HCT116 (cell line): ENCODE measurements at regions not wholly inside any gene's neighbourhood (a gene's known extent, or its start where the extent isn't known, plus 50 kb on each side); places are given as distances from the start of the nearest gene placed in this dataset.

Experiments
- ATAC-seq: fragments of 200-7000 bp; cut with Tn5 transposase; 2 replicates; pipeline ENCODE4 v1.9.1; 2020; ENCODE audit warnings: mild to moderate bottlenecking, moderate library complexity
- BruUV-seq: library from RNA; stranded (reverse); fragments of 400-500 nt; replicated peaks from 2 replicates; lab custom pipeline; 2021; lab: Mats Ljungman, UMichigan
- CTCF ChIA-PET: fragments of 300-600 bp; sonication (Branson Sonifier 250); formaldehyde crosslinking; loops from one replicate; lab custom pipeline; 2021; ENCODE audit warnings: antibody characterized with exemption; lab: Charles Lee
- POLR2A ChIA-PET: fragments of 300-600, 350-600 bp; sonication (Branson Sonifier 250); formaldehyde crosslinking; loops from one replicate; lab custom pipeline; 2021; ENCODE audit warnings: antibody characterized with exemption; lab: Charles Lee
- RAD21 ChIA-PET, 2 experiments: fragments of 300-600 bp; sonication (Branson Sonifier 250); formaldehyde crosslinking; loops; one replicate each; lab custom pipeline; 2023; ENCODE audit warnings: low total read pairs in 2 of 2; ENCODE audit not compliant: uncharacterized antibody in 2 of 2, unreplicated experiment in 2 of 2, low non-redundant PET in 1 of 2; lab: Charles Lee
- DNase-seq: peaks from one replicate; pipeline ENCODE4 v3.0.0-alpha.2; 2010; ENCODE audit warnings: low read depth, low spot score
- H2AFZ ChIP-seq: fragments of 200-600 bp; shearing (Covaris generic), sonication (generic); 2 replicates; pipeline ENCODE4 v1.6.1; 2017; ENCODE audit warnings: low read depth, mixed run types, mixed read lengths, antibody characterized with exemption, low read length; ENCODE audit not compliant: poor library complexity, severe bottlenecking
- H3K27ac ChIP-seq: 2 replicates; pipeline ENCODE4 v1.5.1; 2012; ENCODE audit warnings: low read depth, low read length
- H3K27me3 ChIP-seq: fragments of 200-600 bp; sonication (generic); 2 replicates; pipeline ENCODE4 v1.6.1; 2016; ENCODE audit warnings: mixed run types, low read length, mixed read lengths; ENCODE audit not compliant: insufficient read depth
- H3K36me3 ChIP-seq, 2 experiments: fragments of 200-500 bp in 1 of 2; fragments of 200-600 bp in 1 of 2; sonication (Bioruptor generic) in 1 of 2; sonication (generic) in 1 of 2; 2 replicates each; pipeline versions ENCODE4 v1.5.1 to v1.6.1; 2014 to 2016; ENCODE audit warnings: low read length in 2 of 2, inconsistent platforms in 1 of 2, mixed read lengths in 1 of 2, mixed run types in 1 of 2; ENCODE audit not compliant: insufficient read depth in 2 of 2, control insufficient read depth in 1 of 2
- H3K4me1 ChIP-seq, 2 experiments: fragments of 200-600 bp in 1 of 2; sonication (generic) in 1 of 2; 2 replicates each; pipeline versions ENCODE4 v1.5.1 to v1.6.1; 2012 to 2017; ENCODE audit warnings: low read length in 2 of 2, inconsistent platforms in 1 of 2, mild to moderate bottlenecking in 1 of 2, mixed read lengths in 1 of 2, mixed run types in 1 of 2, moderate library complexity in 1 of 2; ENCODE audit not compliant: insufficient read depth in 2 of 2, control insufficient read depth in 1 of 2
- H3K4me2 ChIP-seq: fragments of 200-600 bp; sonication (generic); 2 replicates; pipeline ENCODE4 v1.6.1; 2017; ENCODE audit warnings: mixed run types, low read length, mixed read lengths
- H3K4me3 ChIP-seq, 2 experiments: fragments of 200-600 bp in 1 of 2; sonication (generic) in 1 of 2; replicated peaks in 1 of 2; 2 replicates each; pipeline ENCODE4 v1.5.1; 2011 to 2016; ENCODE audit warnings: low read length in 2 of 2, control low read depth in 1 of 2, low read depth in 1 of 2, mild to moderate bottlenecking in 1 of 2, mixed read lengths in 1 of 2, mixed run types in 1 of 2
- H3K79me2 ChIP-seq: fragments of 200-600 bp; sonication (generic); 2 replicates; pipeline ENCODE4 v1.6.1; 2017; ENCODE audit warnings: mild to moderate bottlenecking, mixed run types, low read length, moderate library complexity, mixed read lengths; ENCODE audit not compliant: insufficient read depth
- H3K9ac ChIP-seq: fragments of 200-600 bp; sonication (generic); 2 replicates; pipeline ENCODE4 v1.6.1; 2016; ENCODE audit warnings: low read length, mixed read lengths
- H3K9me2 ChIP-seq: fragments of 200-600 bp; sonication (generic), shearing (Covaris generic); 2 replicates; pipeline ENCODE4 v1.6.1; 2017; ENCODE audit warnings: mixed run types, mild to moderate bottlenecking, moderate library complexity; ENCODE audit not compliant: insufficient read depth
- H3K9me3 ChIP-seq, 2 experiments: fragments of 200-500 bp in 1 of 2; fragments of 200-600 bp in 1 of 2; sonication (Bioruptor generic) in 1 of 2; sonication (generic) in 1 of 2; 2 replicates each; pipeline ENCODE4 v1.6.1; 2014 to 2017; ENCODE audit warnings: low read length in 2 of 2, mixed read lengths in 2 of 2, inconsistent platforms in 1 of 2, low read depth in 1 of 2, mild to moderate bottlenecking in 1 of 2, mixed run types in 1 of 2, moderate library complexity in 1 of 2; ENCODE audit not compliant: control insufficient read depth in 1 of 2, insufficient read depth in 1 of 2
- H4K20me1 ChIP-seq: fragments of 200-600 bp; sonication (generic), shearing (Covaris generic); 2 replicates; pipeline ENCODE4 v1.6.1; 2017; ENCODE audit warnings: mixed run types, mild to moderate bottlenecking, moderate library complexity; ENCODE audit not compliant: insufficient read depth
- ATF3 ChIP-seq: IDR thresholded peaks from 2 replicates; pipeline ENCODE4 v1.6.1; 2012
- CEBPB ChIP-seq: IDR thresholded peaks from 2 replicates; pipeline ENCODE4 v1.6.1; 2012; ENCODE audit warnings: low read depth
- JUND ChIP-seq: IDR thresholded peaks from 2 replicates; pipeline ENCODE4 v1.6.1; 2012
- MAX ChIP-seq: IDR thresholded peaks from 2 replicates; pipeline ENCODE4 v1.6.1; 2012
- REST ChIP-seq: IDR thresholded peaks from 2 replicates; pipeline ENCODE4 v1.6.1; 2012; ENCODE audit warnings: low read depth
- SP1 ChIP-seq: IDR thresholded peaks from 2 replicates; pipeline ENCODE4 v1.6.1; 2012; ENCODE audit warnings: low read depth
- TCF7L2 ChIP-seq: IDR thresholded peaks from 2 replicates; pipeline ENCODE4 v1.7.0; 2011; ENCODE audit warnings: borderline replicate concordance, inconsistent platforms; ENCODE audit not compliant: insufficient read depth, insufficient read length; ENCODE audit errors: extremely low read depth
- YY1 ChIP-seq: IDR thresholded peaks from 2 replicates; pipeline ENCODE4 v1.6.1; 2011; ENCODE audit warnings: low read length, low read depth, moderate library complexity, mild to moderate bottlenecking; ENCODE audit not compliant: insufficient replicate concordance; ENCODE audit errors: extremely low read depth
- intact Hi-C: fragments of 100-400 bp; cut with micrococcal nuclease; formaldehyde crosslinking; loops from 2 replicates; pipeline ENCODE4 v1.10.0; 2022

GRCh38 chr6:145063091-145063490, 672.2 kb downstream of the EPM2A start:
- Histone ChIP-seq H3K4me3 (no peak overlapping the region), H3K36me3 (no peaks in the 10 kb centered on the region)
- TF ChIP-seq TCF7L2: no peak
- no peak for TF ChIP-seq MAX
- no peak for TF ChIP-seq ATF3
- TF ChIP-seq REST: no peak
- no peak for TF ChIP-seq CEBPB
- TF ChIP-seq SP1: no peak
- TF ChIP-seq YY1: no peak
- no peak for TF ChIP-seq JUND
- TF ChIP-seq, all 23 proteins: peak for 0
- H3K27me3 ChIP-seq: no peaks in the 10 kb centered on the region
- RAD21 ChIA-PET: no interaction called here
- no peak overlapping the region for H3K27ac ChIP-seq
- intact Hi-C loops: no loop called here
- no peaks in the 10 kb centered on the region for H3K79me2 ChIP-seq
- DNase-seq (no peak), ATAC-seq (no peak)
- no peak overlapping the region for H3K4me2 ChIP-seq
- no peaks in the 10 kb centered on the region for H4K20me1 ChIP-seq
- POLR2A ChIA-PET: no interaction called here
- no peak overlapping the region for H3K9ac ChIP-seq
- no peak overlapping the region for H2AFZ ChIP-seq
- CTCF ChIA-PET: no interaction called here
- no peaks in the 10 kb centered on the region for H3K4me1 ChIP-seq
- no peaks in the 10 kb centered on the region for H3K9me2 ChIP-seq
- H3K9me3 ChIP-seq: no peaks in the 10 kb centered on the region
- no TSS peak for BruUV-seq
